Lung (tissue), 11 donors: ENCODE measurements at regions not wholly inside any gene's neighbourhood (a gene's known extent, or its start where the extent isn't known, plus 50 kb on each side); places are given as distances from the start of the nearest gene placed in this dataset.

ENCODE experiments used
- ATAC-seq: fragments of 200-7000 bp; cut with Tn5 transposase; one replicate; pipeline ENCODE4 v1.9.1; 2020; ENCODE audit warnings: moderate number of reproducible peaks; ENCODE audit not compliant: insufficient read depth, low FRiP score
- DNase-seq, 3 donors: peaks; one replicate each; pipeline ENCODE4 v3.0.0-alpha.2; 2013 to 2017
- H3K27ac ChIP-seq, 2 donors: one replicate each; pipeline ENCODE4 v1.5.1; 2013; ENCODE audit warnings: mild to moderate bottlenecking in 2 of 2, moderate library complexity in 2 of 2, control low read depth in 1 of 2, inconsistent platforms in 1 of 2, low read depth in 1 of 2, low read length in 1 of 2
- H3K27me3 ChIP-seq, 3 donors: one replicate each; pipeline ENCODE4 v1.5.1; 2013; ENCODE audit warnings: low read length in 2 of 3; ENCODE audit not compliant: control insufficient read depth in 3 of 3, insufficient read depth in 3 of 3
- H3K36me3 ChIP-seq, 4 donors: one replicate each; pipeline ENCODE4 v1.5.1; 2013; ENCODE audit warnings: low read length in 4 of 4, mild to moderate bottlenecking in 1 of 4, moderate library complexity in 1 of 4; ENCODE audit not compliant: control insufficient read depth in 4 of 4, insufficient read depth in 4 of 4
- H3K4me1 ChIP-seq, 5 donors: one replicate each; pipeline ENCODE4 v1.5.1; 2013; ENCODE audit warnings: low read length in 5 of 5, mild to moderate bottlenecking in 2 of 5, moderate library complexity in 1 of 5; ENCODE audit not compliant: control insufficient read depth in 5 of 5, insufficient read depth in 5 of 5
- H3K4me3 ChIP-seq: one replicate; pipeline ENCODE4 v1.5.1; 2013; ENCODE audit warnings: mild to moderate bottlenecking, control low read depth, moderate library complexity
- H3K9ac ChIP-seq, 2 donors: one replicate each; pipeline ENCODE4 v1.5.1; 2013; ENCODE audit warnings: low read length in 2 of 2, control low read depth in 1 of 2; ENCODE audit not compliant: insufficient read depth in 1 of 2
- H3K9me3 ChIP-seq, 4 donors: one replicate each; pipeline ENCODE4 v1.5.1; 2013; ENCODE audit warnings: low read length in 3 of 4, mild to moderate bottlenecking in 1 of 4, moderate library complexity in 1 of 4; ENCODE audit not compliant: control insufficient read depth in 4 of 4, insufficient read depth in 3 of 4
- WGBS, 2 donors: extraction: QIAGEN DNeasy Blood & Tissue Kit; methylation state at CpG; one replicate each; pipeline ENCODE4 v1.1.7; 2013; 5-methylcytosine and 5-hydroxymethylcytosine counted together
- TF ChIP-seq, protein P1 (sequence below): IDR thresholded peaks from 2 replicates; pipeline ENCODE4 v1.5.1; 2012; ENCODE audit warnings: mild to moderate bottlenecking; ENCODE audit errors: control extremely low read depth, extremely low read depth
- donor health status: control.
- donor health status: control.
- donor health status: Bipolar disorder and iron deficiency.
- donor health status: healthy.
- donor health status: DM: yes; HTN: yes; CAD: no.

GRCh38 chr10:120098232-120098930, 205.9 kb downstream of the SEC23IP start:
- Histone ChIP-seq H3K4me3 (no peak overlapping the region), H3K4me1 (peaks cover 0 to 2% (median 0%) of the 10 kb centered on the region in 5 donors), H3K9me3 (peaks cover 0 to 5% (median 0%) of the 10 kb centered on the region in 4 donors), H3K9ac (no peak overlapping the region), H3K36me3 (no peaks in the 10 kb centered on the region), H3K27ac (no peak overlapping the region), H3K27me3 (no peaks in the 10 kb centered on the region)
- DNase-seq (peak in 1 of 3 donors; percentile 1), ATAC-seq (no peak)
- TF ChIP-seq, protein P1, sequence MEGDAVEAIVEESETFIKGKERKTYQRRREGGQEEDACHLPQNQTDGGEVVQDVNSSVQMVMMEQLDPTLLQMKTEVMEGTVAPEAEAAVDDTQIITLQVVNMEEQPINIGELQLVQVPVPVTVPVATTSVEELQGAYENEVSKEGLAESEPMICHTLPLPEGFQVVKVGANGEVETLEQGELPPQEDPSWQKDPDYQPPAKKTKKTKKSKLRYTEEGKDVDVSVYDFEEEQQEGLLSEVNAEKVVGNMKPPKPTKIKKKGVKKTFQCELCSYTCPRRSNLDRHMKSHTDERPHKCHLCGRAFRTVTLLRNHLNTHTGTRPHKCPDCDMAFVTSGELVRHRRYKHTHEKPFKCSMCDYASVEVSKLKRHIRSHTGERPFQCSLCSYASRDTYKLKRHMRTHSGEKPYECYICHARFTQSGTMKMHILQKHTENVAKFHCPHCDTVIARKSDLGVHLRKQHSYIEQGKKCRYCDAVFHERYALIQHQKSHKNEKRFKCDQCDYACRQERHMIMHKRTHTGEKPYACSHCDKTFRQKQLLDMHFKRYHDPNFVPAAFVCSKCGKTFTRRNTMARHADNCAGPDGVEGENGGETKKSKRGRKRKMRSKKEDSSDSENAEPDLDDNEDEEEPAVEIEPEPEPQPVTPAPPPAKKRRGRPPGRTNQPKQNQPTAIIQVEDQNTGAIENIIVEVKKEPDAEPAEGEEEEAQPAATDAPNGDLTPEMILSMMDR = no peak
- WGBS, 2 donors = 70 to 79% methylated on average over 4 of the region's 4 CpGs

DNA sequence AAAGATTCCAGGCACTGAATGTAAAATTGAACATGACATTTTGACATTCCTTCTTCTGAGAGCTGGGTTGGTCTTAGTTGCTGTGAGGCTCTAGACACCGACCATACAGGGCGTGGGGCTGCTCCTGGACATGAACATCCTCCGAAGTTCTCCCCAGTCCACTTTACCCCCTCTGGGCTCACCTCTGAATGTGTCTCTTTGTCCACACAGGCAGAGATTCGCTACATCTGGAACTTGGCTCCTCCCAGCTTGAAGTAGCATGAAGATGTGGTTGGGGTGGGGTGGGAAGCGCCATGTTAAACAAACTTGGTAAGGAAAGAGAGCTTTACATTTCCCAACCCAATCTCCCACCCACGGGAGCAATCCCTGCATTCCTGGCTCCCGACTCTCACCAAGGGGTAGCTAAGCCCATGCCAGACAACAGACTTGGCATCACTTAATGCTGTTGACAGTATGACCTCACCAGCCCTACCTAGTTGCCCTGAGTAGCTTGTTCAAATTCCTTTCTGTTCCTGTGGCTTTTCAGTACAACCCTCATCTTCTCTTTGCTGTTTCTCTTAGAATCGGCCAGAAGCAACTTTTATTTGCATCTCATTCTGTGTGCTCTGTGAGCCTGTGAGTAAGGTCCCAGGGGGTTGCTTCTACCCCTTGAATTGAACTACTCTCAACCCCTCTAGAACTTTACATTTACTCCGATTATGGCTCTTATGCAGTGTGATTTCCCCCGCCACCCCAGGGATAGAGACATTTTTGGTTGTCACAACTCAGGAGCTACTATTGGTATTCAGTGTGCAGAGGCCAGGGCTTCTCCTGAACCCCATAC, 211.4 kb downstream of the SEC23IP start:
- H3K9me3 ChIP-seq = no peaks in the 10 kb centered on the region
- H3K4me3 ChIP-seq = no peak overlapping the region
- peak; percentile 43 for ATAC-seq
- no peaks in the 10 kb centered on the region for H3K27me3 ChIP-seq
- H3K27ac ChIP-seq = peak overlapping the region in 1 of 2 donors; percentile 43
- TF ChIP-seq, protein P1 = no peak
- no peak overlapping the region for H3K9ac ChIP-seq
- no peaks in the 10 kb centered on the region for H3K4me1 ChIP-seq
- 64 to 73% methylated on average over 10 of the region's 10 CpGs for WGBS, 2 donors
- DNase-seq = peak in 1 of 3 donors; percentile 5
- H3K36me3 ChIP-seq = no peaks in the 10 kb centered on the region

DNA sequence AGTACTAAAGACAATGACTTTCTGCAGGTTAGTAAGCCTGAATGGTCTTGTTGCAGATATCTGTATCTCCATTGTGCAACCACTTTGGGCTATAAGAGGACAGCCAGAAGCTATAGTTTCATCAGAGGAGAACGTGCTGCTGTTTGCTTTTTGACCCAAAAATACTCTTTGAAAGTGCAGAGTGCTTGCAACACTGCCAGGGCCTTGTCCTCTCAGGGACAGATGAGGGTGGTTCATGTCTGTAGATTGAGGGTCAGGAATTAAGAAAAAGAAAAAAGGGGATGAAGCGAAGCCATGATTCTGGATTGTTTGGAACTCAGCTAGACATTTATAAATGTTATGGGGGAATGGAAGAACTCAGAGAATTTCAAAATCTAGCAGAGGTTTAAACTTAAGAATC, 212.5 kb downstream of the SEC23IP start:
- no peak overlapping the region for H3K9ac ChIP-seq
- H3K9me3 ChIP-seq = no peaks in the 10 kb centered on the region
- H3K27me3 ChIP-seq = no peaks in the 10 kb centered on the region
- no peaks in the 10 kb centered on the region for H3K4me1 ChIP-seq
- no peak for ATAC-seq
- DNase-seq = peak in 1 of 3 donors; percentile 26
- TF ChIP-seq, protein P1 = no peak
- no peaks in the 10 kb centered on the region for H3K36me3 ChIP-seq
- WGBS, 2 donors = 56 to 71% methylated on average over 2 of the region's 2 CpGs
- H3K4me3 ChIP-seq = no peak overlapping the region
- H3K27ac ChIP-seq = no peak overlapping the region
